GM18867 (cell line): ENCODE measurements at regions not wholly inside any gene's neighbourhood (a gene's known extent, or its start where the extent isn't known, plus 50 kb on each side); places are given as distances from the start of the nearest gene placed in this dataset.

Experiments
- ATAC-seq: cut with Tn5 transposase; IDR thresholded peaks from one replicate; pipeline ENCODE4 v1.9.1; 2021; ENCODE audit warnings: mild to moderate bottlenecking, moderate library complexity; ENCODE audit not compliant: unreplicated experiment

- no peak for ATAC-seq
Measured at GRCh38 chr2:177077778-177078177, 134.8 kb upstream of the HNRNPA3 start.

- no peak for ATAC-seq
Measured at GRCh38 chr2:177078416-177078815, 134.2 kb upstream of the HNRNPA3 start.

GRCh38 chr2:177078855-177079254, 133.7 kb upstream of the HNRNPA3 start:
- no peak for ATAC-seq

- no peak for ATAC-seq
Measured at GRCh38 chr2:177080746-177081284, 131.8 kb upstream of the HNRNPA3 start.

GRCh38 chr2:177084607-177085006, 128.0 kb upstream of the HNRNPA3 start:
- no peak for ATAC-seq

GRCh38 chr2:177088529-177088928, 124.1 kb upstream of the HNRNPA3 start:
- ATAC-seq, result no peak

- no peak for ATAC-seq
Measured at GRCh38 chr2:177090967-177091366, 121.6 kb upstream of the HNRNPA3 start.

GRCh38 chr2:177093371-177093770, 119.2 kb upstream of the HNRNPA3 start:
- ATAC-seq, result no peak

- no peak for ATAC-seq
Measured at GRCh38 chr2:177098001-177098613, 114.5 kb upstream of the HNRNPA3 start.

GRCh38 chr2:177101930-177102329, 110.7 kb upstream of the HNRNPA3 start:
- no peak for ATAC-seq

- ATAC-seq, result peak; percentile 68
Measured at GRCh38 chr2:177106212-177106611, 106.4 kb upstream of the HNRNPA3 start.

GRCh38 chr2:177108890-177109289, 103.7 kb upstream of the HNRNPA3 start:
- ATAC-seq, result no peak

- ATAC-seq, result no peak
Measured at GRCh38 chr2:177114712-177115111, 97.9 kb upstream of the HNRNPA3 start.

GRCh38 chr2:177117755-177118154, 94.8 kb upstream of the HNRNPA3 start:
- no peak for ATAC-seq

- ATAC-seq, result no peak
Measured at GRCh38 chr2:177118636-177119035, 94.0 kb upstream of the HNRNPA3 start.

GRCh38 chr2:177119099-177119498, 93.5 kb upstream of the HNRNPA3 start:
- no peak for ATAC-seq

- ATAC-seq, result no peak
Measured at GRCh38 chr2:177123048-177123447, 89.5 kb upstream of the HNRNPA3 start.

GRCh38 chr2:177124371-177124770, 88.2 kb upstream of the HNRNPA3 start:
- ATAC-seq, result no peak

GRCh38 chr2:177127821-177128220, 84.8 kb upstream of the HNRNPA3 start:
- ATAC-seq, result no peak

- no peak for ATAC-seq
Measured at GRCh38 chr2:177129610-177130009, 83.0 kb upstream of the HNRNPA3 start.

- no peak for ATAC-seq
Measured at GRCh38 chr2:177131858-177132257, 80.7 kb upstream of the HNRNPA3 start.

- ATAC-seq, result no peak
Measured at GRCh38 chr2:177138823-177139222, 73.8 kb upstream of the HNRNPA3 start.

- ATAC-seq, result no peak
Measured at GRCh38 chr2:177141866-177142265, 70.7 kb upstream of the HNRNPA3 start.
